ENCODE measurements at regions not wholly inside any gene's neighbourhood (a gene's known extent, or its start where the extent isn't known, plus 50 kb on each side); places are given as distances from the start of the nearest gene placed in this dataset.

- Mint-ChIP-seq H3K36me3 (ENCODE audit: low read depth) (no peaks in the 10 kb centered on the region), H3K27me3 (peaks cover 35% of the 10 kb centered on the region), H3K27ac (no peak overlapping the region), H3K9me3 (no peaks in the 10 kb centered on the region), H3K4me3 (no peak overlapping the region), H3K4me1 (ENCODE audit: low read depth) (no peaks in the 10 kb centered on the region)
- intact Hi-C loops (cut with DNase I, micrococcal nuclease): no loop called here
- DNase-seq (no peak), ATAC-seq (ENCODE audit: poor library complexity) (no peak)
- Histone ChIP-seq H3K27me3 (ENCODE audit: control insufficient read depth in 1 of 2, insufficient read depth in 2 of 2, low read length in 2 of 2) (peaks cover 5 to 7% of the 10 kb centered on the region in 2 experiments), H3K9me3 (ENCODE audit: control insufficient read depth in 1 of 2, insufficient read depth in 1 of 2, low read length in 2 of 2) (peaks cover 0 to 9% of the 10 kb centered on the region in 2 experiments), H3K4me1 (ENCODE audit: insufficient read depth, low read length) (no peaks in the 10 kb centered on the region), H3K36me3 (ENCODE audit: insufficient read depth, low read length) (no peaks in the 10 kb centered on the region), H3K4me3 (ENCODE audit: low read length) (no peak overlapping the region), H3K27ac (ENCODE audit: low read depth in 1 of 2, low read length in 2 of 2) (no peak overlapping the region)
- ChIA-PET POLR2A (no interaction called here), CTCF (no interaction called here)
- no peak for TF ChIP-seq CTCF (IDR thresholded peaks at IDR 0.05)
These were observed 96.7 kb upstream of the IGSF21 start for GRCh38 chr1:18010945-18011344.

- ATAC-seq (ENCODE audit: poor library complexity): no peak
These were observed 95.9 kb upstream of the IGSF21 start for GRCh38 chr1:18011703-18012102.

GRCh38 chr1:18012686-18013085, 94.9 kb upstream of the IGSF21 start:
- Mint-ChIP-seq H3K4me1 (ENCODE audit: low read depth) (no peaks in the 10 kb centered on the region), H3K27me3 (peaks cover 32% of the 10 kb centered on the region), H3K9me3 (no peaks in the 10 kb centered on the region), H3K36me3 (ENCODE audit: low read depth) (no peaks in the 10 kb centered on the region), H3K4me3 (no peak overlapping the region), H3K27ac (no peak overlapping the region)
- POLR2A ChIA-PET: no interaction called here
- no peak for TF ChIP-seq CTCF (IDR thresholded peaks at IDR 0.05)
- Histone ChIP-seq H3K27ac (ENCODE audit: low read depth in 1 of 2, low read length in 2 of 2) (no peak overlapping the region), H3K36me3 (ENCODE audit: insufficient read depth, low read length) (no peaks in the 10 kb centered on the region), H3K4me3 (ENCODE audit: low read length) (no peak overlapping the region), H3K4me1 (ENCODE audit: insufficient read depth, low read length) (no peaks in the 10 kb centered on the region), H3K9me3 (ENCODE audit: control insufficient read depth in 1 of 2, insufficient read depth in 1 of 2, low read length in 2 of 2) (peaks cover 0 to 9% of the 10 kb centered on the region in 2 experiments), H3K27me3 (ENCODE audit: control insufficient read depth in 1 of 2, insufficient read depth in 2 of 2, low read length in 2 of 2) (peaks cover 3 to 5% of the 10 kb centered on the region in 2 experiments)
- CTCF ChIA-PET: no interaction called here
- DNase-seq (no peak), ATAC-seq (ENCODE audit: poor library complexity) (no peak)
- intact Hi-C loops (cut with DNase I, micrococcal nuclease): no loop called here

More at GRCh38 chr1:18011703-18012102, 95.9 kb upstream of the IGSF21 start:
- no peak for TF ChIP-seq CTCF (IDR thresholded peaks at IDR 0.05)
- ChIA-PET CTCF (no interaction called here), POLR2A (no interaction called here)
- peaks cover 5 to 6% of the 10 kb centered on the region in 2 experiments for H3K27me3 ChIP-seq (ENCODE audit: control insufficient read depth in 1 of 2, insufficient read depth in 2 of 2, low read length in 2 of 2)
- no peak overlapping the region for H3K4me3 ChIP-seq (ENCODE audit: low read length)
- no peaks in the 10 kb centered on the region for H3K4me1 ChIP-seq (ENCODE audit: insufficient read depth, low read length)
- Mint-ChIP-seq H3K9me3 (no peaks in the 10 kb centered on the region), H3K27ac (no peak overlapping the region), H3K36me3 (ENCODE audit: low read depth) (no peaks in the 10 kb centered on the region), H3K27me3 (peaks cover 35% of the 10 kb centered on the region), H3K4me3 (no peak overlapping the region), H3K4me1 (ENCODE audit: low read depth) (no peaks in the 10 kb centered on the region)
- no peak for DNase-seq
- H3K27ac ChIP-seq (ENCODE audit: low read depth in 1 of 2, low read length in 2 of 2): no peak overlapping the region
- H3K9me3 ChIP-seq (ENCODE audit: control insufficient read depth in 1 of 2, insufficient read depth in 1 of 2, low read length in 2 of 2): peaks cover 0 to 9% of the 10 kb centered on the region in 2 experiments
- intact Hi-C loops (cut with DNase I, micrococcal nuclease): no loop called here
- H3K36me3 ChIP-seq (ENCODE audit: insufficient read depth, low read length): no peaks in the 10 kb centered on the region

All from CD4-positive, alpha-beta T cell (primary cell).